NCI-H1930 (cell line): ENCODE measurements at regions not wholly inside any gene's neighbourhood (a gene's known extent, or its start where the extent isn't known, plus 50 kb on each side); places are given as distances from the start of the nearest gene placed in this dataset.
"Not testable (repeated sequence)": the region's sequence is repeated elsewhere in the genome, so short reads cannot be mapped to it uniquely, and the experiment has no call there.

Source experiments
- DNase-seq, 2 experiments: peaks; one replicate each; lab custom pipeline; 2025; lab: John Stamatoyannopoulos, UW

DNA sequence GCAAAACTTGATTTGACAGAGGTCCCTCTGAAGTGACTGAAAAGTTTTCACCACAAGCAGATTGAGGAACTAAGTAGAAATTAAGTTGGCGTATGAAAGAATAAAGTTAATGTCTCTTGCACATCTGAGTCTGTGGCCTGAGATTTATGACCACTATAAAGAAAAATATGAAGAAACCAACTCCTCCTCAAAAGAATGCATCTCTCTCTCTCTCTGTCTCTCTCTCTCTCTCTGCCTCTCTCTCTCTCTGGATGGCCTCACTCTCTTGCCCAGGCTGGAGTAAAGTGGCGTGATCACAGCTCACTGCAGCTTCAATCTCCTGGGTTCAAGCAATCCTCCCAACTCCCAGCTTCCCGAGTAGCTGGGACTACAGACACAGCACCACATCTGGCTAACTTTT, 55.2 kb downstream of the RPL22L1 start:
- DNase-seq: no peak

- no peak for DNase-seq
Observed at GRCh38 chr3:170813266-170813665, 56.7 kb downstream of the RPL22L1 start.

- peak; percentile 12 to 44 for DNase-seq
Observed at GRCh38 chr3:170811928-170812591, 57.9 kb downstream of the RPL22L1 start.

DNA sequence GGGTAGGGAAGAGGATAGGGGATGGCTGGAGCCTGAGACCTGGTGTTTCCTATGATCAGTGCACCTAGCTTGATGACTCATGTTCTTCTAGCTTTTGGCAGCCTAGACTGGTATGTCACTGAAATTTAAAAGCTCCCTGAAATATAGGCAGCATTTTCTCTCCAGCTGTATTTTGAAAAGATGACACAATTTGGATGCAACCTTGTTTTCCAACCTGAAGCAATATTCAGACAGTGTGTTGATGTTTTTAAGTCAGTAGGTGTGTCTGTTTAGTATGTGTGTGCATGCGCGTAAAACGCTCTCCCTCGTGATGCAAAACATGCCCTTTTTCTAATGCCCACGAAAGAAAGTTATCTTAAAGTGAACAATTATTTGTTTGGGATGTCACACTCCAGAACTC, 58.5 kb downstream of the RPL22L1 start:
- no peak for DNase-seq

DNA sequence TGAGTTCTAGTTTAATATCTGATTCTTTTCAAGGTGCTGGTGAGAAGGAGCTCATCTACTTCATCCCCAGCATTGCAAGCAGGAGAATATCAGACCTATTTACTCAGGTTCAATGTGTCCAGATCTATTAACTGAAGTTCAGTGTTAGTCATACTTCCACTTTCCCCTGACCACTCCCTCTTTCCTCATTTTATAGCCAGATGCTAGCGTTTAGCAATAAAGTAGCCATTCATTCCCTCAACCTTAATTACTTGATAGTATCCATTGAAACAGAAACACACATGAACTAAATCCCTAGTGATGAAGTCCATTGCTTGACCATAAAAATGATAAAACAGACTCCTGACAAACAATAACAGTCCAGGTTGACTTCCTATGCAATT, 60.0 kb downstream of the RPL22L1 start:
- no peak for DNase-seq

DNA sequence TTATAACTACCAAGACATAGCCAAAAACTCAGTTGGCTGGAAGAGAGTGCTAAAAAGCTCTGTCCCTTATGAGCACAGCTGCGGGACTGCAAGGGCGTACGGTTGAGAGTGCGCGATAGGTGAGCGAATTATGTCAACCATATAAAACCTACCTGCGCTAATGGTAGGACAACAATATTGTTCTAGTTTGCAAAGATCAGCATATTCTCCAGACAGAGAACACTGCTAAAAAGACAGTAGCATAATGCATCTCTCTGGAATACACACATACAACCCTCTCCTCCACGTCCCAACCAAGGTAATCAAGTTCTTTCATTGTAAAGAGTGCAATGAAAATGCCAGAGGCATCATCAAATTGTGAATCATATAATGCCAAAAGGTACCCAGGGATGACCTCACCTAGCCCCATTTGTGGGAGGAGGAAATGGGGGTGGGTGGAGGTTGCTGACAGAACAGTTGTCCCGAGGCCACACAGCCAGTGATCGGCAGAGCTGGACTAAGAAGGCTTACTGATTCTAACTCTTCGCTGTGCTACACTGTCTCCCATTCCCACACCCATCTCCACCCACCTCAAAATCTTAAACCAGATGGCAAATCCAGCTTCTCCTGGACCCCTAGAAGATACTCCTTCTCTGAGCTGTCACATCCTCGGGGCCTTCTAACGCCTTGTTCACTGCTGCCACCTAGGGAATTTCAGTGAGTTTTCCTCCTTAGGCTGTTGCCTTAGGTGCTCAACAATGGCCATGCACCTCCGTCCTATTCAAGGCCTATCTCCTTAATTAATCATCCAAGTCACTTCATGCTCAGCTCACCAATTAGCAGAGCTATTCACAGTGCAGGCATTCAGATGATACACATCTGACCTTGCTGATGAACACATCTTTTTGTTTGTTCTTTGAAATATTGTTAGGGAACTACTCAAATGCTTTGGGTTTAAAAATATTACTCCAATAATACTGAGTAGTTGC, 60.7 kb downstream of the RPL22L1 start:
- DNase-seq: peak; percentile 14 to 23

DNA sequence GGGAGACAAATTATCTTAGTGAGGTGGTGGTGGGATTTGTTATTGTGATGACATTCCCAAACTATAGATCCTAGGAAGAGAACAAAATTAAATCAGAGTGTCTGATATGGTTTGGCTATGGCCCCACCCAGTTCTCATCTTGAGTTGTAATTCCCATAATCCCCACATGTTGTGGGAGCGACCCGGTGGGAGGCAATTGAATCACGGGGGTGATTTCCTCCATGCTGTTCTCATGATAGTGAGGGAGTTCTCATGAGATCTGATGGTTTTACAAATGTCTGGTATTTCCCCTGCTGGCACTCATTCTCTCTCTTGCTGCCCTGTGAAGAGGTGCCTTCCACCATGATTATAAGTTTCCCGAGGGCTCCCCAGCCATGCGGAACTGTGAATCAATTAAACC, 62.0 kb downstream of the RPL22L1 start:
- DNase-seq: no peak

- DNase-seq: no peak
Observed at GRCh38 chr3:170806676-170807075, 63.3 kb downstream of the RPL22L1 start.

DNA sequence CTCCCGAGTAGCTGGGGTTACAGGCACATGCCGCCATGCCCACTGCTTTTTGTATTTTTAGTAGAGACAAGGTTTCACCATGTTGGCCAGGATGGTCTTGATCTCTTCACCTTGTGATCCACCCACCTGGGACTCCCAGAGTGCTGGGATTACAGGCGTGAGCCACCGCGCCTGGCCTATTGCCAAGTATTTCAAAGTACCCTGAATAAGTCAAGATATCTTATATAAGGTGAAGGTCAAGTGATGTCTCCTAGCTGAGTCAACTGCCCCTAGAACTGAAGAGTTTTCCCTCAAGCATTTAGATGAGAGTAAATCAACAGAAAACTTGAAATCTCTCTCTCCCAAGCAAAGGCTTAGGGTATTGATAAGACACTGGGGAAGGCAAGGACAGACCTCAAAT, 63.9 kb downstream of the RPL22L1 start:
- no peak for DNase-seq

DNA sequence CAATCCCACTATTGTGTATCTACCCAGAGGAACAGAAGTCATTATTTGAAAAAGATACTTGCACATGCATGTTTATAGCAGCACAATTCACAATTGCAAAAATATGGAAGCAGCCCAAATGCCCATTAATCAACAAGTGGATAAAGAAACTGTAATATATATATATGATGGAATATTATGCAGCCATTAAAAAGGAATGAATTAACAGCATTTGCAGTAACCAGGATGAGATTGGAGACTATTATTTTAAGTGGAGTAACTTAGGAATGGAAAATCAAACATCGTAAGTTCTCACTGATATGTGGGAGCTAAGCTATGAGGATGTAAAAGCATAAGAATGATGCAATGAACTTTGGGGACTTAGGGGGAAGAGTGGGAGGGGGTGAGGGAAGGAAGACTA, 64.7 kb downstream of the RPL22L1 start:
- not testable (repeated sequence) for DNase-seq

GRCh38 chr3:170804634-170805033, 65.4 kb downstream of the RPL22L1 start:
- DNase-seq: not testable (repeated sequence)

GRCh38 chr3:170804078-170804477, 65.9 kb downstream of the RPL22L1 start:
- DNase-seq: no peak

DNA sequence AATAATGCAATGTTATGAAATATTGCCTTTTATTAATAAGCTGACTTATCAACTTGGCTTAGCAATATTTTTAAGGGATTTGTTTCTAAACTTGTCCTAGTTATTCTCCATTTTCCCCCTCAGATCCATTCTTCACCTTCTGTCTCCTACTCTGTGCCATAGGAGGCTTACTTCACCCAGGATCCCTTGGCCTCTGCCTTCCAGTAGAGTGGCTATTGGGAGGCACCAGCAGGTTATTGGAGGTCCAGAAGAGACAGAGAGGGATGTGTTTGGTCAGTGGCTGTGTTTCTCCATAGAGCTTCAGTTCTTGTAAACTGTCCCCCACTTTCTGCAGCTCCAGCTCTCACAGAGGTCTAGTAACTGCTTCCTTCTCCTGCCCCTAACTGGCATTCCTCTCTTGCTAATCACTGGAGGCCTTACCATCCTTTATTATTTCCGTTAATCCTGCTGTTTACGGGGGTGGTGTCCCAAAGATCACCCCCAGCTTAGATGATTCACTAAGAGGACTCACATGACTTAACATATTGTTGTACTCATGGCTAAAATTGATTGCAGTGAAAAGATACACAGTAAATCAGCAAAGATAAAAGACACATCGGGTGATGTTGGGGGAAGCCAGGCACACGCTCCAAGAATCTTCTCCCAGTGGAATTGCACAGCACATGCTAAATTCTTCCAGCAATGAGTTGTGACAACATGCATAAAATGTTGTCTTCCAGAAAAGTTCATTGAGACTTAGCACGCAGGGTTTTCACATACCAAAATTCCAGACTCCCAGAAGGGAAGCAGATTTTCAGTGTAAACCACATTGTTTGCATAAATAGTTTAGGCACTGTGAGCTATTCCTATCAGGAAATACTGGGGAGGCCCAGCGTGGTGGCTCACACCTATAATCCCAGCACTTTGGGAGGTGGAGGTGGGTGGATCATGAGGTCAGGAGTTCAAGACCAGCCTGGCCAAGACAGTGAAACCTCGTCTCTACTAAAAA, 67.5 kb downstream of the RPL22L1 start:
- DNase-seq: no peak

- DNase-seq: no peak
Observed at GRCh38 chr3:170801597-170801996, 68.4 kb downstream of the RPL22L1 start.

- not testable (repeated sequence) for DNase-seq
Observed at GRCh38 chr3:170800275-170800674, 69.7 kb downstream of the RPL22L1 start.

GRCh38 chr3:170799009-170799408, 71.0 kb downstream of the RPL22L1 start:
- DNase-seq: no peak

- no peak for DNase-seq
Observed at GRCh38 chr3:170797685-170798084, 72.3 kb downstream of the RPL22L1 start.

GRCh38 chr3:170792471-170792870, 77.5 kb downstream of the RPL22L1 start:
- DNase-seq: no peak

GRCh38 chr3:170790647-170791046, 79.3 kb downstream of the RPL22L1 start:
- no peak for DNase-seq

DNA sequence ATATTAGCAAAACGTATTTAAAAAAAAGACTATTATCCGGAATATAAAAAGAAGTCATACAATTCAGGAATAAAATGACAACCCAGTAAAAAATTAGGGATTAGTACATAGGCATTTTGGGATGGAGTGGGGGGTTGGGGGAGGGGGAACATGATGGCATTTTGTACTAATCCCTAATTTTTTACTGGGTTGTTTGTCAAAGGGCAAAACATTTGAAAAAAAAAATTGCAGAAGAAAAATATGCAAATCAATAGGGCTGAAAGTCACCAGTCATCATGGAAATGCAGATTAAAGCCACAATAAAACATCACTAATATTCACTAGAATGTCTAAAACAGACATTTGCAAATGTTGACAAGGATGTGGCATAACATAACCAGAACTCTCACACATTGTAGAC, 82.5 kb downstream of the RPL22L1 start:
- no peak for DNase-seq

GRCh38 chr3:170785454-170785853, 84.5 kb downstream of the RPL22L1 start:
- no peak for DNase-seq

DNA sequence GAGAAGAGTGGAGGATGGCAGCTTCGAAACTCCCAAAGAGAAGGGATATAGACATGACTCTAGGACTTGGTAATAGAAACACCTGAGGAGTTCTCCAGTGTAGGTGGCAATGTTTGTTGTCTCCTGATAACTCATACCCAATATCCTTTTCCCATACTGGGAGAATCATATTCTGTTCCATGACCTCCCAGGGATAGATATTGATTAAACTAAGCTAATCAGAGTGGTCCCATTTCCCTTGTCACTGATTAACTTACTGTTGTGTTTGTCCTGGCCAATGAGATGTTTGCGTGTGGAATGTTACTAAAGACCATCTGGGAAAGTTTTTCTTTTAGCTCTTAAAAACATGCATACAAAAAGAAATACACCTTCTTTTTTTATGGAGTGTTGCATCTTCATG, 85.6 kb downstream of the RPL22L1 start:
- DNase-seq: no peak
